Gastrocnemius medialis (tissue), 4 donors: ENCODE measurements at regions not wholly inside any gene's neighbourhood (a gene's known extent, or its start where the extent isn't known, plus 50 kb on each side); places are given as distances from the start of the nearest gene placed in this dataset.

ENCODE experiments used
- POLR2A ChIP-seq, 2 donors: fragments of 450-650 bp; IDR thresholded peaks; one replicate each; pipeline ENCODE4 v1.6.1; 2017; ENCODE audit warnings: antibody characterized with exemption in 2 of 2, mild to moderate bottlenecking in 2 of 2, moderate library complexity in 2 of 2
- TF ChIP-seq, protein P1 (sequence below), 5 experiments: fragments of 450-650 bp in 3 of 5; fragments of 200-600 bp in 2 of 5; sonication (generic) in 2 of 5; IDR thresholded peaks in 4 of 5; conservative IDR thresholded peaks in 1 of 5; 1 replicate in 4 of 5; 2 replicates in 1 of 5; pipeline ENCODE4 v1.5.1; 2016 to 2019; ENCODE audit warnings: antibody characterized with exemption in 5 of 5, mild to moderate bottlenecking in 3 of 5, moderate library complexity in 3 of 5

DNA sequence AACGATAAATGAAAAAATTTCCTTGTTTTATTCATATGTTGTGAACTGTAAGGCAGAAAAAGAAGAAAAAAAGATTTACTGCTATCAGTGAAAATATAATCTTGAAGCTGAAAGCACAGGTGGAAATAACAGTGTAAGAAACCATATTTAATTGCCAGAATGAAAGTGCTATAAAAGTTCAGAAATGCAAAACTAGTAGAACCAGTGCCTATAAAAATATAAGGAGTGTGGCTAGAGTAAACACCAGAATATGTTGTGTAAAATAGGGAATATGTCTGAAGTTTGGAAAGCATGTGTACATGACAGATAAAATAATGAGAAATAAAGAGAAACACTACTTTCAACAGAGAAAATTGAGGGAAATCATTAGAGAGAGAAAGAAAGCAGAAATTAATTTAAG is 350.5 kb upstream of the NPSR1 start:
- TF ChIP-seq POLR2A (IDR thresholded peaks at IDR 0.05) = no peak
- TF ChIP-seq, protein P1, sequence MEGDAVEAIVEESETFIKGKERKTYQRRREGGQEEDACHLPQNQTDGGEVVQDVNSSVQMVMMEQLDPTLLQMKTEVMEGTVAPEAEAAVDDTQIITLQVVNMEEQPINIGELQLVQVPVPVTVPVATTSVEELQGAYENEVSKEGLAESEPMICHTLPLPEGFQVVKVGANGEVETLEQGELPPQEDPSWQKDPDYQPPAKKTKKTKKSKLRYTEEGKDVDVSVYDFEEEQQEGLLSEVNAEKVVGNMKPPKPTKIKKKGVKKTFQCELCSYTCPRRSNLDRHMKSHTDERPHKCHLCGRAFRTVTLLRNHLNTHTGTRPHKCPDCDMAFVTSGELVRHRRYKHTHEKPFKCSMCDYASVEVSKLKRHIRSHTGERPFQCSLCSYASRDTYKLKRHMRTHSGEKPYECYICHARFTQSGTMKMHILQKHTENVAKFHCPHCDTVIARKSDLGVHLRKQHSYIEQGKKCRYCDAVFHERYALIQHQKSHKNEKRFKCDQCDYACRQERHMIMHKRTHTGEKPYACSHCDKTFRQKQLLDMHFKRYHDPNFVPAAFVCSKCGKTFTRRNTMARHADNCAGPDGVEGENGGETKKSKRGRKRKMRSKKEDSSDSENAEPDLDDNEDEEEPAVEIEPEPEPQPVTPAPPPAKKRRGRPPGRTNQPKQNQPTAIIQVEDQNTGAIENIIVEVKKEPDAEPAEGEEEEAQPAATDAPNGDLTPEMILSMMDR (IDR thresholded peaks at IDR 0.05 in 4 of 5, conservative IDR thresholded peaks at IDR 0.05 in 1 of 5) = no peak
